ENCODE measurements at regions not wholly inside any gene's neighbourhood (a gene's known extent, or its start where the extent isn't known, plus 50 kb on each side); places are given as distances from the start of the nearest gene placed in this dataset.

GRCh38 chr7:45975367-45975766, 54.3 kb upstream of the IGFBP3 start:
- no peak for TF ChIP-seq CTCF (IDR thresholded peaks at IDR 0.05; ENCODE audit: low read depth, low read length, missing control alignments)
- no peaks in the 10 kb centered on the region for H3K27me3 ChIP-seq (replicated peaks)
- in situ Hi-C loops (cut with HindIII; ENCODE audit: low pct_ligation_motif_present, low sequenced_read_pairs) = no loop called here
- no peak for DNase-seq
- no peak overlapping the region for H3K27ac ChIP-seq
- no peaks in the 10 kb centered on the region for H3K36me3 ChIP-seq (replicated peaks)
- H3K4me3 ChIP-seq (ENCODE audit: low read depth, low read length) = no peak overlapping the region

GRCh38 chr7:45974540-45975360, 53.7 kb upstream of the IGFBP3 start:
- Histone ChIP-seq H3K4me3 (ENCODE audit: low read depth, low read length) (no peak overlapping the region), H3K27me3 (replicated peaks) (no peaks in the 10 kb centered on the region), H3K27ac (no peak overlapping the region), H3K36me3 (replicated peaks) (no peaks in the 10 kb centered on the region)
- in situ Hi-C loops (cut with HindIII; ENCODE audit: low pct_ligation_motif_present, low sequenced_read_pairs) = no loop called here
- DNase-seq = no peak
- no peak for TF ChIP-seq CTCF (IDR thresholded peaks at IDR 0.05; ENCODE audit: low read depth, low read length, missing control alignments)

- Histone ChIP-seq H3K36me3 (replicated peaks) (no peaks in the 10 kb centered on the region), H3K4me3 (ENCODE audit: low read depth, low read length) (no peak overlapping the region), H3K27ac (no peak overlapping the region), H3K27me3 (replicated peaks) (no peaks in the 10 kb centered on the region)
- no peak for DNase-seq
- in situ Hi-C loops (cut with HindIII; ENCODE audit: low pct_ligation_motif_present, low sequenced_read_pairs) = no loop called here
- no peak for TF ChIP-seq CTCF (IDR thresholded peaks at IDR 0.05; ENCODE audit: low read depth, low read length, missing control alignments)
Measured at GRCh38 chr7:45973725-45974532, 52.9 kb upstream of the IGFBP3 start.

- in situ Hi-C loops (cut with HindIII; ENCODE audit: low pct_ligation_motif_present, low sequenced_read_pairs) = no loop called here
- no peak overlapping the region for H3K4me3 ChIP-seq (ENCODE audit: low read depth, low read length)
- DNase-seq = no peak
- no peaks in the 10 kb centered on the region for H3K27me3 ChIP-seq (replicated peaks)
- no peaks in the 10 kb centered on the region for H3K36me3 ChIP-seq (replicated peaks)
- H3K27ac ChIP-seq = no peak overlapping the region
- TF ChIP-seq CTCF (IDR thresholded peaks at IDR 0.05; ENCODE audit: low read depth, low read length, missing control alignments) = no peak
Measured at GRCh38 chr7:45972629-45973312, 51.7 kb upstream of the IGFBP3 start.

GRCh38 chr7:45971661-45972175, 50.6 kb upstream of the IGFBP3 start:
- no peak overlapping the region for H3K27ac ChIP-seq
- H3K27me3 ChIP-seq (replicated peaks) = no peaks in the 10 kb centered on the region
- DNase-seq = no peak
- TF ChIP-seq CTCF (IDR thresholded peaks at IDR 0.05; ENCODE audit: low read depth, low read length, missing control alignments) = no peak
- H3K36me3 ChIP-seq (replicated peaks) = no peaks in the 10 kb centered on the region
- H3K4me3 ChIP-seq (ENCODE audit: low read depth, low read length) = no peak overlapping the region
- in situ Hi-C loops (cut with HindIII; ENCODE audit: low pct_ligation_motif_present, low sequenced_read_pairs) = no loop called here

Measured in brain microvascular endothelial cell (primary cell).